ENCODE measurements at regions not wholly inside any gene's neighbourhood (a gene's known extent, or its start where the extent isn't known, plus 50 kb on each side); places are given as distances from the start of the nearest gene placed in this dataset.
A peak's percentile ranks its signal among the peaks of the same experiment; 100 is the strongest.

- intact Hi-C loops (cut with DNase I; ENCODE audit: low total_unique reads): no loop called here
- DNase-seq (ENCODE audit: low spot score in 2 of 2): no peak
- WGBS, 2 donors: 86 to 94% methylated on average over 10 of the region's 10 CpGs
- TF ChIP-seq POLR2A (IDR thresholded peaks at IDR 0.05): no peak
- TF ChIP-seq, protein P1, sequence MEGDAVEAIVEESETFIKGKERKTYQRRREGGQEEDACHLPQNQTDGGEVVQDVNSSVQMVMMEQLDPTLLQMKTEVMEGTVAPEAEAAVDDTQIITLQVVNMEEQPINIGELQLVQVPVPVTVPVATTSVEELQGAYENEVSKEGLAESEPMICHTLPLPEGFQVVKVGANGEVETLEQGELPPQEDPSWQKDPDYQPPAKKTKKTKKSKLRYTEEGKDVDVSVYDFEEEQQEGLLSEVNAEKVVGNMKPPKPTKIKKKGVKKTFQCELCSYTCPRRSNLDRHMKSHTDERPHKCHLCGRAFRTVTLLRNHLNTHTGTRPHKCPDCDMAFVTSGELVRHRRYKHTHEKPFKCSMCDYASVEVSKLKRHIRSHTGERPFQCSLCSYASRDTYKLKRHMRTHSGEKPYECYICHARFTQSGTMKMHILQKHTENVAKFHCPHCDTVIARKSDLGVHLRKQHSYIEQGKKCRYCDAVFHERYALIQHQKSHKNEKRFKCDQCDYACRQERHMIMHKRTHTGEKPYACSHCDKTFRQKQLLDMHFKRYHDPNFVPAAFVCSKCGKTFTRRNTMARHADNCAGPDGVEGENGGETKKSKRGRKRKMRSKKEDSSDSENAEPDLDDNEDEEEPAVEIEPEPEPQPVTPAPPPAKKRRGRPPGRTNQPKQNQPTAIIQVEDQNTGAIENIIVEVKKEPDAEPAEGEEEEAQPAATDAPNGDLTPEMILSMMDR (IDR thresholded peaks at IDR 0.05): no peak
- H3K4me3 ChIP-seq (ENCODE audit: low read depth, poor library complexity, severe bottlenecking): no peak overlapping the region
These were observed 378.3 kb upstream of the TSHZ3 start for GRCh38 chr19:31727536-31727935.

DNA sequence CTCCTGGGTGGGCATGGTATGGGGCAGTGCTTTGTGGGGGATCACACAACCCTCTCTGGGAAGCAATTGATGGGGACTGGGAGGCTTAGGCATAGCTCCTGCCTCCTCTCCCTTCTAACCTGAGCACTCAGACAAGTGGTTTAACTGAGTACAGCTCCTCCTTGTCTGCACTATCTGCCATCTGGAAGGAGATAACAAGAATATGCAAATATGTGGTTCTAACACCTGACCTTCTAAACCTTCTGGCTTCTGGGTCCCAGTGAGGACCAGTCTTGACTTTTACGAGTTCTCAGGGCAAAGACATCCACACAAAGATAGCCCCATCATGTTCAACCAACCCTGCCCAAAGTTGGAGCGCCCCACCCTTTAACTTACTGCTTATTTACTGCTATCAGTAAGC lies 381.0 kb upstream of the TSHZ3 start:
- intact Hi-C loops (cut with DNase I; ENCODE audit: low total_unique reads): no loop called here
- WGBS, 2 donors: 59 to 74% methylated on average over 2 of the region's 2 CpGs
- no peak for DNase-seq (ENCODE audit: low spot score in 2 of 2)

GRCh38 chr19:31733591-31733990 lies 384.4 kb upstream of the TSHZ3 start:
- WGBS, 2 donors: 87 to 88% methylated on average over 8 of the region's 8 CpGs
- intact Hi-C loops (cut with DNase I; ENCODE audit: low total_unique reads): no loop called here
- no peak for TF ChIP-seq POLR2A (IDR thresholded peaks at IDR 0.05)
- TF ChIP-seq, protein P1 (IDR thresholded peaks at IDR 0.05): no peak
- no peak for DNase-seq (ENCODE audit: low spot score in 2 of 2)
- H3K4me3 ChIP-seq (ENCODE audit: low read depth, poor library complexity, severe bottlenecking): no peak overlapping the region

More for the DNA sequence above, 381.0 kb upstream of the TSHZ3 start:
- no peak for TF ChIP-seq POLR2A (IDR thresholded peaks at IDR 0.05)
- TF ChIP-seq, protein P1 (IDR thresholded peaks at IDR 0.05): no peak
- H3K4me3 ChIP-seq (ENCODE audit: low read depth, poor library complexity, severe bottlenecking): no peak overlapping the region

DNA sequence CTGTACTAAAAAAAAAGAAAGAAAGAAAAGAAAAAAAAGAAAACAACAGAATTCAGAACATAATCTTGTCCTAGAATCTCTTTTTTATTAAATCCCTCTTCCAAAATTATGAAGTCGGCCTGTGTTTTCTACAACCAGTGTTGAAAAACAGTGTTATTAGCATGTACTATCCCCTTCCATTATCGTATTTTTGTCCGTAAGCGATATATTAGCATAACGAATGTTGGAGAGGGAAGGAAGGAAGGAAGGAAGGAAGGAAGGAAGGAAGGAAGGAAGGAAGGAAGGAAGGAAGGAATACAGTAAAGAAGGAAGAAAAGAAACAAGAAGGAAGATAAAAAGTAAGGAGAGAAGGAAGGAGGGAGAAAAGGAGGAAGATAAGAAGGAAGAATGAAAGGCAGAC lies 393.0 kb upstream of the TSHZ3 start:
- no peak for DNase-seq (ENCODE audit: low spot score in 2 of 2)
- intact Hi-C loops (cut with DNase I; ENCODE audit: low total_unique reads): no loop called here
- no peak for TF ChIP-seq POLR2A (IDR thresholded peaks at IDR 0.05)
- TF ChIP-seq, protein P1 (IDR thresholded peaks at IDR 0.05): no peak
- no peak overlapping the region for H3K4me3 ChIP-seq (ENCODE audit: low read depth, poor library complexity, severe bottlenecking)
- 89 to 93% methylated on average over 5 of the region's 5 CpGs for WGBS, 2 donors

DNA sequence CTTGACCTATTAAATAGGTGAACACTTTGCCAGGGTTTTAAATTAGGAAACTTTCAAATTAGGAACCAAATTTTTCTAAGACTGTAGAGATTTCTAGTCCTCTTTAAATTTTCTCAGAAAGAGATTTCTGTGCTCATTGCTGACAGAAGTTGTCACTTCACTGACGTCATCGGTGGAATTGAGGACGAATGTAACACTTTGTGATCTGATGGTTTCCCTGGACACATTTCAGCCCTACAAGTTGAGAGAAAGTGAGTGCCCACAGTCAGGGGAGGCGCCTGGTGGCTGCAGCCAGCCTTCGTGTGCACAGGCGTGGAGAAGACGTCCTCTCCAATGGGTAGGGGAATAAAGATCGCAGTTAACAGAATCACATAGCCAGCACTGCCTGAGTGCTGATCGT lies 396.5 kb upstream of the TSHZ3 start:
- no peak for TF ChIP-seq POLR2A (IDR thresholded peaks at IDR 0.05)
- TF ChIP-seq, protein P1 (IDR thresholded peaks at IDR 0.05): no peak
- intact Hi-C loops (cut with DNase I; ENCODE audit: low total_unique reads): no loop called here
- WGBS, 2 donors: 72 to 75% methylated on average over 9 of the region's 9 CpGs
- no peak overlapping the region for H3K4me3 ChIP-seq (ENCODE audit: low read depth, poor library complexity, severe bottlenecking)
- no peak for DNase-seq (ENCODE audit: low spot score in 2 of 2)

- no peak overlapping the region for H3K4me3 ChIP-seq (ENCODE audit: low read depth, poor library complexity, severe bottlenecking)
- no peak for TF ChIP-seq POLR2A (IDR thresholded peaks at IDR 0.05)
- WGBS, 2 donors: 57 to 74% methylated on average over 8 of the region's 8 CpGs
- DNase-seq (ENCODE audit: low spot score in 2 of 2): peak in 1 of 2 donors; percentile 54
- intact Hi-C loops (cut with DNase I; ENCODE audit: low total_unique reads): no loop called here
These were observed 400.0 kb upstream of the TSHZ3 start for GRCh38 chr19:31749231-31749630.
